Dermis blood vessel endothelial cell (primary cell): ENCODE measurements at regions not wholly inside any gene's neighbourhood (a gene's known extent, or its start where the extent isn't known, plus 50 kb on each side); places are given as distances from the start of the nearest gene placed in this dataset.
"Not testable (repeated sequence)": the region's sequence is repeated elsewhere in the genome, so short reads cannot be mapped to it uniquely, and the experiment has no call there.

Experiments used
- DNase-seq: peaks from one replicate; pipeline ENCODE4 v3.0.0; 2010

- not testable (repeated sequence) for DNase-seq
Measured at GRCh38 chr2:59226362-59226761, 985.2 kb upstream of the FANCL start.

- DNase-seq, result no peak
Measured at GRCh38 chr2:59223742-59224141, 982.6 kb upstream of the FANCL start.

DNA sequence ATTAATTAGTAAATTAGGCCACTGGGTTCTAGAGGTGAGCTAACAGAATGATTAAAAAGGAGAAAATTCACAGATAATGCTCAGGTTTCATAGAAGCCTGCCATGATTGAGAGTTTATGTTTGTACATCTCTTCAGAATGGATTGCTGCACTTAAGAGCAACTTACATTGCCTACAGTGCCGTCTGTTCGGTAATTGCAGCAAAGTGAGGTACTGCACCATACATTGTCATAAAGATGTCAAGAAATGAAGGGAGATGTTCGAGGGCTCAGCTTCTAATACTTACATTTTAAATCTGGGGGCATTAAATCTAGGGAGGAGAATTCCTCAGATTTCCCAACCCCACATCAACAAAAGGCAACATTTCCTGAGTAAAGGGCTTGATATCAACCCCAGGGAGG, 976.2 kb upstream of the FANCL start:
- no peak for DNase-seq

GRCh38 chr2:59206361-59206760, 965.2 kb upstream of the FANCL start:
- no peak for DNase-seq

DNA sequence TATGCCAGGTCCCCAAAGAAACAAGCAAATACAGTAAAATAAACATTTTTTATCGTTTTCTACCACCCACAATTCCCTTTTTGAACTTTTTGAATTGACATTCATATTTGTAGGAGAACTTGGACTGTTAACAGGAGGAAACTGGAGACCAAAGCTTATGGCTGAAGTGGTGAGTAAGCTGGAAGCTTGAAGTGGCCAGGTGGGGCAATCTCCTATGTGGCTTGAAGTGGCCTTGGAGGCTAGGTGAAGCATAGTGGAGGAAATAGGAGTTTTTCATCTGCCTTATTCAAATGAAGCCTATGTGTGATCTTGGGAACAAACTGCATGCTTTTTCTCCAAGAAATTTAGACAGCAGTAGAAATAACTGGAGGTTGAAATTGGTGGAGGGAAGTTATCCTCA, 962.9 kb upstream of the FANCL start:
- no peak for DNase-seq

DNA sequence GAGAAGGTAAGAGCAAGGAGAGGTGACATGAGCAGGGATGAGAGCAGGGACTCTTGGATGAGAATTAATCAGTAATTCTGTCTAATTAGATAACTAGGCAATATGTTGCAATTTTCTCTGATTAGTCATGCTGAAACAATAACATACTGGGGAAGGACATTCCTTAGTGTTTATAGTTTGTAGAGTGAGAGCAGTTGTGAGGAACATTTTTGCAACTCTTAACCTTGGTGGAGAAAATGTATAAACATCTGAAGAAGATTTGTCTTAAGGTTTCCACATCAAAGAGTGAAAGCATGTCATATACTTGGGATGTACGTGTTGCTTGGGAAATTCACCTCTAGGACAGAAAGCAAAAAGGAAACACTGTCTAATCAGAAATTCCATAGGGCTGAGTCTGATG, 955.4 kb upstream of the FANCL start:
- no peak for DNase-seq

GRCh38 chr2:59195851-59196250, 954.7 kb upstream of the FANCL start:
- DNase-seq, result no peak

DNA sequence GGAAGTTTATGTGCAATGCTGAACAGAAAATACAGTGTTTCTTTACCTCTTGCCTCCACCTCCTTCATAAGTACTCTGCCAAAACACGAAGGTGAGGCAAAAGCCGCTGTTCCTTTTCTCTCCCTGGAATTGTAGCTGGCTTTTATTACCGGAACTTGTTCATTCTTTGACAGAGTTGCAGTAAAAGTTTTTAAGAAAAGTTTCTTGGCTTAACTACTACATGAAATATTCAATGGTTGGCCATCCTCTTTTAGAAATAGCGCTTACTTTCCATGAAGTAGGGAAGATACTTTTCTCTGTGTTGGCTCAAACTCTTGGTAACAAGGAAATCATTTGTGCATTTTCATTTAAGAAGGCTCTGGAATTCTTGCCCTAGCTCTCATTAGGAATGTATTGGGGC, 950.7 kb upstream of the FANCL start:
- DNase-seq, result no peak

DNA sequence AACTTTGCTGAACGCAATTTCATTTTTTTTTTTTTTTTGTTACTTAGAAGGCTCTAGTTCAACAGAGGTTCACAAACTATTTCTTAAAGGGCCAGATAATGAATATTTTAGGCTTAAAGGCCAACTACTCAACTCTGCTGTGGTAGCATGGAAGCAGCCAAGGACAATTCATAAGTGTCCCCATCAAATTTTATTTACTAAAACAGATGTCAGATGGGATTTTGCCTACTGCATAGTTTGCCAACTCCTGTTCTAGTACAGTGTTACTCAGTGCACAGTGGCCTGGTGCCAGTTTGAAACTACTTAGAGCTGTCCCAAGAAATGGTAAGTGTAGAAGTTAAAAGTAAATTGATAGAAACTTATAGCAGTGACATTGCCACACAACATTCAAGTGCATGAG, 949.4 kb upstream of the FANCL start:
- no peak for DNase-seq

DNA sequence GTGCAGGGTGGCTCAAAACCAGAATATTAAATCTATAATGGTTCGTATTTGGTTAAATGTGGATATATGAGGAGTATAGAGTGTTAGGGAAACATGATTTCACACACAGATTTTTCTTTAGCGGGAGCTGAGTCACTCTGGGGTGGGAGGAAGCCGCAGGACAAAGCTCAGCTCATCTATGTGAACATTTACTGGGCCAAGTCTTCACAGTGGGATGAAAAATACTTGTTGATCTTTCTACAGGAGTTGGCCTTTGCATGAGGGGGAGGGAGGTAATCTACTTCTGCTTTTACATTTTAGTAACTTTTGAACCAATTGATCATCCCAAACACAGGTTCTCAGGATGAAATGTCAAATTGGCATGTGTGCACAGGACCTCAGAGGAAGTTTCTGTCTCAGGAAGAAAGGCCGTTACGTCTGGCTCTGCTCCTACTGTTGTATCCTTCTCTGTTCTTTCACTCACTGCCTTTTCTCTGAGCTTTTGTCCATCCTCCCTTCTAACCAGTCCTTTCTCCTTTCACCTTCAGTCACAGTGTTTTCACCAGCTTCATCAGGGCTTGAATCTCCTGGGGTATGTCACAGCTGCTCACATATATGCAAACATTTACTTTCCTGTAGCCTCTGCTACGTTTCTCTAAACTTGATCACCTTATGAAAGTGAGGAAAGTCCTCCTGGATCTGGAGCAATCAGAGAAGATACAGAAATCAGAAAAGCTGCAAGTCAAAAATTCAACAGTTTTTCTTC, 943.3 kb upstream of the FANCL start:
- no peak for DNase-seq

DNA sequence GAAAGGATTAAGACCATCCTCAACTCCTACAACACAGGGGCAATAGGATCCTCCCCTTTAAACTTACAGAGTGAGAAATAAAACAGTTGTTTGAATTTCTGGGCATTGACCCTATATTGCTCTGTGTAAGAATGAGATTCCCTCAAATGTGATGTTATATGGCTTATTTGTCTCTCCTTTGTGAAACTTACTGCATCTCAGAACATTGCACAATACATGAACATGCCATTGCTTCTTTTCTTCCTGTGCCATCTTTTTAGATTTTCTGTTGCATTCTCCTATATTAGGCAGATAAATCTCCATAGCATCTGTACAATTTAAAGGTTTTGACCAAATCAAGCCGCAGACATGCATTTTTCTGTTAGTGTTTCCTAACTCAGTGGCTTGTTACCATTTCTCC, 941.9 kb upstream of the FANCL start:
- DNase-seq, result no peak

GRCh38 chr2:59182249-59182648, 941.1 kb upstream of the FANCL start:
- no peak for DNase-seq

GRCh38 chr2:59181347-59181746, 940.2 kb upstream of the FANCL start:
- DNase-seq, result no peak

GRCh38 chr2:59180621-59181020, 939.5 kb upstream of the FANCL start:
- DNase-seq, result no peak

- DNase-seq, result no peak
Measured at GRCh38 chr2:59180111-59180510, 939.0 kb upstream of the FANCL start.

GRCh38 chr2:59177748-59178147, 936.6 kb upstream of the FANCL start:
- DNase-seq, result no peak

- no peak for DNase-seq
Measured at GRCh38 chr2:59176737-59177136, 935.6 kb upstream of the FANCL start.

GRCh38 chr2:59174536-59175243, 933.6 kb upstream of the FANCL start:
- DNase-seq, result no peak

- DNase-seq, result no peak
Measured at GRCh38 chr2:59173325-59173724, 932.2 kb upstream of the FANCL start.

DNA sequence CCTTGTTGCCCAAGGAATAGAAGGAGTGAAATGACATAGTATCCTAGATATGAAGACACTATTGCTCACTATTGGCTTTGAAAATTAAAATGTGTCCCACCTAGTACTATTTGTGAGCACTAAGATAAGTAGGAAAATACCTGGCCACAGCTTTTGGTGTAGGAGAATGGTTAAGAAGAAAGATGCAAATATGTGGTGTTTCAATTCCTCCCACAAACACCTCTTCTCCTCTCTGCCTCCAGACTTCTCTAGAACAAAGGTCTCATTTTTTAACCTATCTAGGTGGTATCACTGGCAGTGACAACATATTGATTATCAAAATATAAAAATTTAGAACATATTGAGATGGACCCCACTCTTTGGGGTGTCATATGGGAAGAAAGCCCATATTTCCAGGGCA, 929.9 kb upstream of the FANCL start:
- no peak for DNase-seq

GRCh38 chr2:59168766-59169165, 927.6 kb upstream of the FANCL start:
- DNase-seq, result no peak

GRCh38 chr2:59167514-59167913, 926.4 kb upstream of the FANCL start:
- DNase-seq, result no peak

DNA sequence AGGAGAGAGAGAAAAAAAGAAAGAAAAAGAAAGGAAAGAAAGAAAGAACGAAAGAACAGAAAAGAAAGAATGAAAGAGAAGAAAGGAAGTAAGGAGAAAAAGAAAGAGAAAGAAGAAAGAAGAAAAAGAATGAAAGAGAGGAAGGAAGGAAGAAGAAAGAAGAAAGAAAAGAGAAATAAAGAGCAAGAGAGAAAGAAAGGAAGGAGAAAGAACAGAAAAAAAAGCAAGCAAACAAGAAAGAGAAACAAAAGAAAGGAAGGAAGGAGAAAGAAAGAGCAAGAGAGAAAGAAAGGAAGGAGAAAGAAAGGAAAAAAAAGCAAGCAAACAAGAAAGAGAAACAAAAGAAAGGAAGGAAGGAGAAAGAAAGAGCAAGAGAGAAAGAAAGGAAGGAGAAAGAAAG, 916.8 kb upstream of the FANCL start:
- not testable (repeated sequence) for DNase-seq

DNA sequence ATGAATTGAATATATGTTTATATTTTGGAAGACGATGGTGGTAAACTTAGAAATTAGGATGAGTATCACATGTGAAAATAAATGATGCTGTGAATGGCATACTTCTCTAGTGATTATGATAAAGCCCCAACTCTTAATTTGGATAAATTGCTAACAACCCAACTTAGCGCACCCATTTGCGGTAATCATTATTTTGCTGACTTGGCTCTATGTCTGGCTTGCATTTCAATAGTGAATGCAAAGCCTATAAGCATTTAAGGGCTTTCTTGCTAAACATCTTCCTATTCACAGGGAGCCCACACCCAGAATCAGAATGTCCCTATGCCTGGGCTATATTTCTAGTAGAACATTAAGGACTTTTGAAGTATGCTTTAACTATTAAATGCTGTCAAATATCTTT, 910.7 kb upstream of the FANCL start:
- no peak for DNase-seq
